ENCODE measurements at regions not wholly inside any gene's neighbourhood (a gene's known extent, or its start where the extent isn't known, plus 50 kb on each side); places are given as distances from the start of the nearest gene placed in this dataset.
"Not testable (repeated sequence)": the region's sequence is repeated elsewhere in the genome, so short reads cannot be mapped to it uniquely, and the experiment has no call there.

DNA sequence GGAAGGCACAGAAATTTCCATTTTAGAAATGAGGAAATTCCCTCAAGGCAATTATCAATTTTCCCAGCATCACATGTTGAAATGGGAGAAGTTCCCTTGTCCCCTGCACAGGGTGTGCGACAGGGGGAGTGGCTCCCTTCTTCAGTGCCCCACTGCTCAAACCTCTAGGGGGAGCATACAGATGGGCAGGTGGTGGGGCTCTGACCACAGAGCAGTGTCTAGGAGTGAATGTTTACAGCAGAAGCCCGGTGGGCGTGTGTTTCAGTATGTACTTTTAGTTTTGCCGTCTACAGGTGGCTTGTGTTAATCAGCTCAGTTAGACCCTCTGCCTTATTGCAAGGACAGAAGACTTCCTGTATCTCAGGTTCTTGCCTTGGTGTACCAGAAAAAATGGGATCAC lies 493.7 kb upstream of the PLXNA2 start:
- intact Hi-C loops (cut with DNase I) = no loop called here
- peaks cover 0 to 14% (median 0%) of the 10 kb centered on the region in 11 donors for H3K9me3 ChIP-seq
- peaks cover 0 to 3% (median 0%) of the 10 kb centered on the region in 9 donors for H3K4me1 ChIP-seq
- TF ChIP-seq, protein P1, sequence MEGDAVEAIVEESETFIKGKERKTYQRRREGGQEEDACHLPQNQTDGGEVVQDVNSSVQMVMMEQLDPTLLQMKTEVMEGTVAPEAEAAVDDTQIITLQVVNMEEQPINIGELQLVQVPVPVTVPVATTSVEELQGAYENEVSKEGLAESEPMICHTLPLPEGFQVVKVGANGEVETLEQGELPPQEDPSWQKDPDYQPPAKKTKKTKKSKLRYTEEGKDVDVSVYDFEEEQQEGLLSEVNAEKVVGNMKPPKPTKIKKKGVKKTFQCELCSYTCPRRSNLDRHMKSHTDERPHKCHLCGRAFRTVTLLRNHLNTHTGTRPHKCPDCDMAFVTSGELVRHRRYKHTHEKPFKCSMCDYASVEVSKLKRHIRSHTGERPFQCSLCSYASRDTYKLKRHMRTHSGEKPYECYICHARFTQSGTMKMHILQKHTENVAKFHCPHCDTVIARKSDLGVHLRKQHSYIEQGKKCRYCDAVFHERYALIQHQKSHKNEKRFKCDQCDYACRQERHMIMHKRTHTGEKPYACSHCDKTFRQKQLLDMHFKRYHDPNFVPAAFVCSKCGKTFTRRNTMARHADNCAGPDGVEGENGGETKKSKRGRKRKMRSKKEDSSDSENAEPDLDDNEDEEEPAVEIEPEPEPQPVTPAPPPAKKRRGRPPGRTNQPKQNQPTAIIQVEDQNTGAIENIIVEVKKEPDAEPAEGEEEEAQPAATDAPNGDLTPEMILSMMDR (IDR thresholded peaks at IDR 0.05) = no peak
- no peak for DNase-seq
- 95 to 96% methylated on average over 4 of the region's 4 CpGs for WGBS, 2 donors
- no peaks in the 10 kb centered on the region for H3K36me3 ChIP-seq
- H3K4me3 ChIP-seq = no peak overlapping the region
- ATAC-seq = no peak
- no peaks in the 10 kb centered on the region for H3K27me3 ChIP-seq
- H3K27ac ChIP-seq = no peak overlapping the region

DNA sequence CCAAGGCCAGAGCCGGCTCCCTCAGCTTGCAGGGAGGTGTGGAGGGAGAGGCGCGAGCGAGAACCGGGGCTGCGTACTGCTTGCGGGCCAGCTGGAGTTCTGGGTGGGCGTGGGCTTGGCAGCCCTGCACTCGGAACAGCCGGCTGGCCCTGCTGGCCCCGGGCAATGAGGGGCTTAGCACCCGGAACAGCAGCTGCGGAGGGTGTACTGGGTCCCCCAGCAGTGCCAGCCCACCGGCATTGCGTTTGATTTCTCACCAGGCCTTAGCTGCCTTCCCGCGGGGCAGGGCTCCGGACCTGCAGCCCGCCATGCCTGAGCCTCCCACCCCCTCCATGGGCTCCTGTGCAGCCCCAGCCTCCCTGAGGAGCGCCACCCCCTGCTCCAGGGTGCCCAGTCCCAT lies 495.5 kb upstream of the PLXNA2 start:
- H3K27me3 ChIP-seq; H3K4me1 ChIP-seq; H3K36me3 ChIP-seq; H3K27ac ChIP-seq; ATAC-seq; DNase-seq; H3K4me3 ChIP-seq; intact Hi-C loops (cut with DNase I): not testable (repeated sequence)
- peaks cover 0 to 14% (median 0%) of the 10 kb centered on the region in 11 donors for H3K9me3 ChIP-seq
- 95 to 98% methylated on average over 20 of the region's 20 CpGs for WGBS, 2 donors

DNA sequence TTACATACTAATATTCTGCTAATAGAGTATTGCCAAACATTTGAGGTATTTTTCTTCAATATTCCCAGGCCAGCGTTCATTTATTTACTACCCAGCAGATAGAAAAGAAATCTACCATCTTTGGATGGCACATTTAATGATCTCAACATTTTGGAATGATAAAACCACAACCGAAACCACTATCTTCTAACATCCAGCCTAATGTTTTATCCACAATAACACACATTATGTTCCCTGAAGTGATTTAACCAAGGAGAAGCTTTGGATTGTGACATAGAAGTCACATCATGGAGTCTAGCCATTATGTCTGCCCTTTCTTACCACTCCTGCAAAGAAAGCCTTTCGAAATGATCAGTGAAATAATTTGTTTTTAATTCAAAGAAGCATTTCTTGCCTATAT lies 497.1 kb upstream of the PLXNA2 start:
- intact Hi-C loops (cut with DNase I) = no loop called here
- TF ChIP-seq, protein P1 (IDR thresholded peaks at IDR 0.05) = no peak
- H3K36me3 ChIP-seq = no peaks in the 10 kb centered on the region
- 91 to 93% methylated on average over 3 of the region's 3 CpGs for WGBS, 2 donors
- H3K9me3 ChIP-seq = peaks cover 0 to 15% (median 0%) of the 10 kb centered on the region in 11 donors
- no peaks in the 10 kb centered on the region for H3K4me1 ChIP-seq
- no peak overlapping the region for H3K4me3 ChIP-seq
- no peaks in the 10 kb centered on the region for H3K27me3 ChIP-seq
- no peak overlapping the region for H3K27ac ChIP-seq
- ATAC-seq (no peak), DNase-seq (no peak)

DNA sequence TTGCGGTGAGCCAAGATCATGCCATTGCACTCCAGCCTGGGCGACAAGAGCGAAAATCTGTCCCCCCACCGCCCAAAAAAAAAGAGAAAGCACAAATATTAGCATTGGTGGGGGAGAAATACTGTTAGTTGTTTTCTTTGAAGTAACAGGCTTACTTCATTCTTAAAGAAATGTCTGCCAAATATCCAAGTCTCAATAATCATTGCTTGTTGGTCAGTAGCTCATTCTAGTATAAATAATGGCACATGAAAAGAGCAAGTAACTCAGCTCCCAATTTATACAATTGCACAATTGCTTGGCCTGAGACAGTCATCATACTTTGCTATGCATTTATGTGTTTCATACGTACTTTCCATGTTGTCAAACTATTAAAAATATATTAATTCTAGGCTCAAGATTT lies 499.2 kb upstream of the PLXNA2 start:
- Histone ChIP-seq H3K36me3 (no peaks in the 10 kb centered on the region), H3K4me1 (no peaks in the 10 kb centered on the region), H3K9me3 (peaks cover 0 to 18% (median 0%) of the 10 kb centered on the region in 11 donors), H3K27ac (no peak overlapping the region), H3K27me3 (no peaks in the 10 kb centered on the region), H3K4me3 (no peak overlapping the region)
- ATAC-seq = no peak
- TF ChIP-seq, protein P1 (IDR thresholded peaks at IDR 0.05) = no peak
- WGBS, 2 donors = 96% methylated on average over 5 of the region's 5 CpGs
- no peak for DNase-seq
- intact Hi-C loops (cut with DNase I) = no loop called here

DNA sequence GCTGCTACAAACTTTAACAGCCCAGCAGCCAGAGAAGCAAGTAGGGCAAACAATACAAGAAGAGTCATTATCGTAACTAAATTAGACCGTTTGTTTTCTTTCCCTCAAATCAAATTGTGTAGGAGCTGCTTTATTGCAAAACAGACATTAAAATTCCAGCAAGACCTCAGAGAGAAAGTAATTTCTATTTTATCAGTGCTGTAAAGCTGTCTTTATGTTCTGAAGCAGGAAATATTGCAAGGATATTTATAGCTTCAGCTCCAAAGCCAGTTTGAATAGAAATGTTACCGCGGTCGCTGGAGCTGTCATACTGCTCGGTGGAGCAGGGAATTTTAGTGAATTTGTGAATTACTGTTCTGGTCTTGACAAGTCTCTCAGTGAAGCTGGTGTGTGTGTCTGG lies 503.8 kb upstream of the PLXNA2 start:
- Histone ChIP-seq H3K4me1 (no peaks in the 10 kb centered on the region), H3K27me3 (peaks cover 0 to 5% (median 0%) of the 10 kb centered on the region in 7 donors), H3K9me3 (peaks cover 0 to 11% (median 0%) of the 10 kb centered on the region in 11 donors), H3K27ac (no peak overlapping the region), H3K4me3 (no peak overlapping the region), H3K36me3 (no peaks in the 10 kb centered on the region)
- TF ChIP-seq, protein P1 (IDR thresholded peaks at IDR 0.05) = no peak
- intact Hi-C loops (cut with DNase I) = no loop called here
- WGBS, 2 donors = 18 to 29% methylated on average over 6 of the region's 6 CpGs
- DNase-seq (no peak), ATAC-seq (no peak)

Measured in heart right ventricle (tissue), 16 donors.